D721Med (cell line): ENCODE measurements at regions not wholly inside any gene's neighbourhood (a gene's known extent, or its start where the extent isn't known, plus 50 kb on each side); places are given as distances from the start of the nearest gene placed in this dataset.
"Not testable (repeated sequence)": the region's sequence is repeated elsewhere in the genome, so short reads cannot be mapped to it uniquely, and the experiment has no call there.

ENCODE experiments used
- DNase-seq: peaks from one replicate; pipeline ENCODE4 v3.0.0; 2011; ENCODE audit warnings: low spot score; ENCODE audit not compliant: insufficient read length
- FAIRE-seq: peaks from 2 replicates; lab custom pipeline; 2011; peaks lifted over from hg19 to GRCh38; lab: Jason Lieb, UNC
- CTCF ChIP-seq: IDR thresholded peaks from 2 replicates; pipeline ENCODE4 v1.5.1; 2012; ENCODE audit warnings: mild to moderate bottlenecking, control low read depth; ENCODE audit not compliant: insufficient read depth; ENCODE audit errors: missing control alignments

- no peak for FAIRE-seq
- no peak for TF ChIP-seq CTCF
- DNase-seq = no peak
These were observed 628.7 kb upstream of the AUTS2 start for GRCh38 chr7:68969571-68969970.

GRCh38 chr7:68971634-68972340, 626.5 kb upstream of the AUTS2 start:
- FAIRE-seq (no peak), DNase-seq (no peak)
- TF ChIP-seq CTCF = no peak

GRCh38 chr7:68977385-68978055, 620.8 kb upstream of the AUTS2 start:
- no peak for TF ChIP-seq CTCF
- FAIRE-seq (no peak), DNase-seq (no peak)

- no peak for TF ChIP-seq CTCF
- no peak for DNase-seq
- FAIRE-seq = no peak
These were observed 619.6 kb upstream of the AUTS2 start for GRCh38 chr7:68978710-68979109.

- DNase-seq (no peak), FAIRE-seq (no peak)
- TF ChIP-seq CTCF = no peak
These were observed 618.3 kb upstream of the AUTS2 start for GRCh38 chr7:68980011-68980410.

GRCh38 chr7:68980432-68980831, 617.8 kb upstream of the AUTS2 start:
- not testable (repeated sequence) for FAIRE-seq, DNase-seq

GRCh38 chr7:68984306-68984705, 614.0 kb upstream of the AUTS2 start:
- no peak for TF ChIP-seq CTCF
- no peak for FAIRE-seq
- no peak for DNase-seq
